Stomach (tissue), 8 donors: ENCODE measurements at regions not wholly inside any gene's neighbourhood (a gene's known extent, or its start where the extent isn't known, plus 50 kb on each side); places are given as distances from the start of the nearest gene placed in this dataset.

Experiments used
- DNase-seq, 2 donors: peaks; one replicate each; pipeline versions ENCODE4 v3.0.0 to v3.0.0-alpha.2; 2013 to 2019
- H3K27ac ChIP-seq, 5 donors: fragments of 200-600 bp in 4 of 5; sonication (generic) in 4 of 5; one replicate each; pipeline ENCODE4 v1.5.1; 2013 to 2019; ENCODE audit warnings: mild to moderate bottlenecking in 1 of 5, moderate library complexity in 1 of 5
- H3K27me3 ChIP-seq, 3 donors: fragments of 200-600 bp; sonication (generic); one replicate each; pipeline ENCODE4 v1.5.1; 2017 to 2019; ENCODE audit warnings: mixed run types in 1 of 3
- H3K36me3 ChIP-seq, 4 donors: fragments of 200-600 bp; sonication (generic); 1 replicate in 3 of 4; 2 replicates in 1 of 4; pipeline ENCODE4 v1.5.1; 2016 to 2019
- H3K4me1 ChIP-seq, 4 donors: fragments of 200-600 bp; sonication (generic); one replicate each; pipeline ENCODE4 v1.5.1; 2016 to 2019
- H3K4me3 ChIP-seq, 4 donors: fragments of 200-600 bp; sonication (generic) in 3 of 4; one replicate each; pipeline ENCODE4 v1.5.1; 2016 to 2019; ENCODE audit warnings: mild to moderate bottlenecking in 1 of 4
- H3K9me3 ChIP-seq, 4 donors: fragments of 200-600 bp; sonication (generic); one replicate each; pipeline ENCODE4 v1.5.1; 2016 to 2019
- CTCF ChIP-seq, 7 experiments: fragments of 450-650 bp in 4 of 7; fragments of 200-600 bp in 3 of 7; sonication (generic) in 3 of 7; IDR thresholded peaks; one replicate each; pipeline ENCODE4 v1.5.1; 2016 to 2019; ENCODE audit warnings: antibody characterized with exemption in 7 of 7, control low read depth in 2 of 7, mild to moderate bottlenecking in 1 of 7
- EP300 ChIP-seq: sonication (generic); formaldehyde crosslinking; IDR thresholded peaks from one replicate; pipeline ENCODE4 v1.6.1; 2017; ENCODE audit warnings: antibody characterized with exemption
- POLR2A ChIP-seq, 4 donors: fragments of 450-650 bp; IDR thresholded peaks; one replicate each; pipeline ENCODE4 v1.6.1; 2016; ENCODE audit warnings: antibody characterized with exemption in 4 of 4, control low read depth in 2 of 4, mild to moderate bottlenecking in 1 of 4, moderate library complexity in 1 of 4
- POLR2AphosphoS5 ChIP-seq, 3 donors: sonication (generic); formaldehyde crosslinking; IDR thresholded peaks; one replicate each; pipeline ENCODE4 v1.6.1; 2016; ENCODE audit warnings: antibody characterized with exemption in 3 of 3
- WGBS, 5 donors: extraction: QIAGEN DNeasy Blood & Tissue Kit in 3 of 5; methylation state at CpG; one replicate each; pipeline versions ENCODE4 v1.1.5 to v1.1.7; 2013 to 2018; 5-methylcytosine and 5-hydroxymethylcytosine counted together
- intact Hi-C: fragments of 100-400 bp; cut with DNase I; formaldehyde crosslinking; loops from one replicate; pipeline ENCODE4 v1.15.1; 2023; ENCODE audit warnings: low total_unique reads
- donor health status: healthy with polysubstance abuse.
- donor health status: Bipolar disorder and iron deficiency.
- donor health status: healthy.

DNA sequence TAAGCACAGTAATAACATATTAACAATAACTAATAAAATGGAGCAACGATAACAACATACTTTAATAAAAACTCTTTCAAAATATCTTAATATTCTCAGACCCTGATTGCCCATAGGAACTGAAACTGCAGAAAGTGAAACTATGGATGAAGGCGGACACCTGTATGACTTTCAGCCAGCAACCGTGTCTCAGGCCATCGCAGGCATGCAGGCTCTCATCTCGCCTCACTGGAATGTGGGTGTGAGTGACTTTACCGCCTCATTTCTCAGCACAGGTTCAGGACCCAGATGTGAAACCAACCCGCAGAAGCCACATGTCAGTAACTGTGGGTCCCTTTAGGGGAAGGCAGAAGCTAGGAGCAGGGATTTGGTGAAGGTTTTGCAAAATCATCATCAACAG lies 539.1 kb downstream of the FAM181B start:
- no peak overlapping the region for H3K4me3 ChIP-seq
- H3K4me1 ChIP-seq: no peaks in the 10 kb centered on the region
- intact Hi-C loops: no loop called here
- DNase-seq: peak in 1 of 2 donors; percentile 5
- no peaks in the 10 kb centered on the region for H3K9me3 ChIP-seq
- no peaks in the 10 kb centered on the region for H3K36me3 ChIP-seq
- no peak for TF ChIP-seq EP300
- no peak for TF ChIP-seq CTCF (IDR thresholded peaks at IDR 0.05)
- TF ChIP-seq POLR2AphosphoS5 (IDR thresholded peaks at IDR 0.05): no peak
- no peak for TF ChIP-seq POLR2A (IDR thresholded peaks at IDR 0.05)
- WGBS, 5 donors: 56 to 80% (median 67%) methylated on average over 7 of the region's 7 CpGs
- H3K27me3 ChIP-seq: no peaks in the 10 kb centered on the region
- no peak overlapping the region for H3K27ac ChIP-seq

DNA sequence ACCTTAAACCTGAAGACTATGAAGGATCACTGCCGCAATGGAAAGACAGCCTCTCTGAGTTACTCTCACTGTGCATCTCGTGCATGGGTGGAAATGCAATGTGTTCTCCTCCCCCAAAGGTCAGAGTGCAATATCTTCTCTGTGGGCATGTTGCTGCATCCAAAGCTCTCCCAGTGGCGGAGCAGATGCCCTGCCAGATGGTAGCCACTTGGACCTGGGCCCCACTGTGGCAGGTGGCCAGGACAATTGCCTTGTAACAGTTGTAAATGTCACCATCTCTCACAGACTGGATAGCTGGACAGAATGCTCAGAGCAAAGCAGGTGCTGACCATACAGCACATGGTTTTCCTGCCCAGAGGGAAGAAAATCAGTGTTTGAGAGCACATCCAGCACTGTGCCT lies 542.0 kb downstream of the FAM181B start:
- intact Hi-C loops: no loop called here
- Histone ChIP-seq H3K27me3 (no peaks in the 10 kb centered on the region), H3K36me3 (no peaks in the 10 kb centered on the region), H3K4me3 (no peak overlapping the region), H3K9me3 (peaks cover 0 to 6% (median 0%) of the 10 kb centered on the region in 4 donors), H3K27ac (no peak overlapping the region), H3K4me1 (no peaks in the 10 kb centered on the region)
- WGBS, 5 donors: 74 to 90% (median 83%) methylated on average over 2 to 3 of the region's 3 CpGs
- no peak for TF ChIP-seq POLR2A (IDR thresholded peaks at IDR 0.05)
- no peak for TF ChIP-seq CTCF (IDR thresholded peaks at IDR 0.05)
- TF ChIP-seq EP300: no peak
- peak; percentile 12 to 27 for DNase-seq

- no peak overlapping the region for H3K27ac ChIP-seq
- no peaks in the 10 kb centered on the region for H3K4me1 ChIP-seq
- peaks cover 0 to 12% (median 4%) of the 10 kb centered on the region in 4 donors for H3K9me3 ChIP-seq
- no peaks in the 10 kb centered on the region for H3K36me3 ChIP-seq
- intact Hi-C loops: no loop called here
- 66 to 85% (median 77%) methylated on average over 3 of the region's 3 CpGs for WGBS, 5 donors
- DNase-seq: no peak
- no peak overlapping the region for H3K4me3 ChIP-seq
- no peak for TF ChIP-seq EP300
- no peak for TF ChIP-seq POLR2A (IDR thresholded peaks at IDR 0.05)
- TF ChIP-seq POLR2AphosphoS5 (IDR thresholded peaks at IDR 0.05): no peak
- no peak for TF ChIP-seq CTCF (IDR thresholded peaks at IDR 0.05)
- H3K27me3 ChIP-seq: no peaks in the 10 kb centered on the region
Observed at GRCh38 chr11:82185925-82186324, 547.7 kb downstream of the FAM181B start.

DNA sequence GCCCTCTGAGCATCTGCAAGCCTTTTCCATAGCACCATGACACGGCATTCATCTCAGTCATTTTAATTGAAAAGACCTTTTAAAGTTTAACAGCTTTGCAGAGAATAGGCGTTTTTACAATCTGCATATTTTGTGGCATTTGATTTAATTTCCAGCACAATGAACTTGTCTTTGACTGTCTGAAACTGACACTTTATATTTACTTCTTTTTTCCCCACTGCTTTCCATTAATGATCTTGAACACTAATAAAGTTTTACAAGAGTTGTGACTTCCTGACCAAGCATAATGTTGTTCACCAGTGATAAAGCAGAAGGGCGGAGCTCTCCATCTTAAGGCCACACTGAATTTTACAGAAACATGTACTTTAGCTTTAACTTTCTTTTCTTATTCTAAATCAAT lies 548.7 kb downstream of the FAM181B start:
- Histone ChIP-seq H3K36me3 (no peaks in the 10 kb centered on the region), H3K4me3 (no peak overlapping the region), H3K4me1 (no peaks in the 10 kb centered on the region), H3K27me3 (no peaks in the 10 kb centered on the region), H3K27ac (no peak overlapping the region), H3K9me3 (peaks cover 0 to 12% (median 6%) of the 10 kb centered on the region in 4 donors)
- intact Hi-C loops: no loop called here
- 79 to 89% (median 84%) methylated on average over 3 of the region's 3 CpGs for WGBS, 5 donors
- TF ChIP-seq POLR2A (IDR thresholded peaks at IDR 0.05): no peak
- no peak for TF ChIP-seq EP300
- TF ChIP-seq CTCF (IDR thresholded peaks at IDR 0.05): no peak
- no peak for TF ChIP-seq POLR2AphosphoS5 (IDR thresholded peaks at IDR 0.05)
- DNase-seq: no peak
